Peyer's patch (tissue), 4 donors: ENCODE measurements at regions not wholly inside any gene's neighbourhood (a gene's known extent, or its start where the extent isn't known, plus 50 kb on each side); places are given as distances from the start of the nearest gene placed in this dataset.

Experiments used
- CTCF ChIP-seq, 6 experiments: fragments of 450-650 bp in 4 of 6; fragments of 200-600 bp in 2 of 6; sonication (generic) in 1 of 6; IDR thresholded peaks; one replicate each; pipeline ENCODE4 v1.5.1; 2017 to 2019; ENCODE audit warnings: antibody characterized with exemption in 6 of 6, mild to moderate bottlenecking in 3 of 6, moderate library complexity in 1 of 6
- POLR2A ChIP-seq, 2 donors: fragments of 450-650 bp; IDR thresholded peaks; one replicate each; pipeline ENCODE4 v1.5.1; 2017; ENCODE audit warnings: antibody characterized with exemption in 2 of 2, mild to moderate bottlenecking in 2 of 2, moderate library complexity in 2 of 2

GRCh38 chr22:48181263-48181955 lies 1419.0 kb downstream of the TBC1D22A start:
- TF ChIP-seq CTCF (IDR thresholded peaks at IDR 0.05) (no peak), POLR2A (IDR thresholded peaks at IDR 0.05) (no peak)
